Stimulated activated CD4-positive, alpha-beta T cell treated with anti-CD3 and anti-CD28 coated beads, Interleukin-4, amount 100 ng/mL, for 1 hour (primary cell): ENCODE measurements at regions not wholly inside any gene's neighbourhood (a gene's known extent, or its start where the extent isn't known, plus 50 kb on each side); places are given as distances from the start of the nearest gene placed in this dataset.

Experiments used
- DNase-seq: peaks from one replicate; pipeline ENCODE4 v3.0.0-alpha.2; 2020

GRCh38 chr1:39109644-39110043 lies 83.5 kb downstream of the NDUFS5 start:
- DNase-seq = no peak

DNA sequence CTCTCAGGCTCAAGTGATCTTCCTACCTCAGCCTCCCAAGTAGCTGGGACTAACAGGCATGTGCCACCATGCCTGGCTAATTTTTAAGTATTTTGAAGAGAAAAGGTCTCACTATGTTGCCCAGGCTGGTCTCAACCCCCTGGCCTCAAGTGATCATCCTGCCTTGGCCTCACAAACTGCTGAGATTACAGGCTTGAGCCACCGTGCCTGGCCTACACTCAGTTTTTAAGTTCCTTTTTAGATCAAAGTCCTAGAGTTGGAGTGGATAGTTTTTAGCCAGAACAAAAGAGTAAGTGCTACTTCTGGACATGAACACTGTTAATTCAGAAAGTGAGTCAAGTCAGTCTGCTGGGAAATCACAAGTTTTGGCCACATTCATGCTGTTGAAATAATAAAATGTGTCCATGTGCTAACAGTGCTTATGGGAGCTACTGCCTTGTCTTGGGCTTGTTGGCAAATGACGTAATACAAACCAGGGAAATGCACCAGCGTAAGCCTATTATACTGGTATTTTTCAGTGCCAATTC lies 84.2 kb downstream of the NDUFS5 start:
- no peak for DNase-seq

DNA sequence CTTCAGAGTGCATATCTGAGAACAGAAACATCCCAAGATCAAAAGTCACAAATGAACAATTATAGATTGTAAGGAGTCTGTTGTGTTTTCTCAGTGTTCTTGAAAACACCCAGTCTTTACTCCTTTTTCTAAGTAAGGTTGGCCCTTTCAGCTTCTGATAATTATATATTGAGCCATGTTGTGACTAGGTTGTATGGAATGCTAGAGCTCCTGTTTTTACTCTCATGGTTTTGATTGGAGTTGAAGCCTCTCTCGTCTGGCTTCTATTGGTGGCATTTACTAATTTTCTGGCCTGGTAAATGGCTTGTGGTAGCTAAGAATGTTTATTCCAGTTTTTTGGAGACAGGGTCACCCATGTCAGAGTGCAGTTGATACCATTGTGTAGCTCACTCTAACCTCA lies 84.7 kb downstream of the NDUFS5 start:
- no peak for DNase-seq

DNA sequence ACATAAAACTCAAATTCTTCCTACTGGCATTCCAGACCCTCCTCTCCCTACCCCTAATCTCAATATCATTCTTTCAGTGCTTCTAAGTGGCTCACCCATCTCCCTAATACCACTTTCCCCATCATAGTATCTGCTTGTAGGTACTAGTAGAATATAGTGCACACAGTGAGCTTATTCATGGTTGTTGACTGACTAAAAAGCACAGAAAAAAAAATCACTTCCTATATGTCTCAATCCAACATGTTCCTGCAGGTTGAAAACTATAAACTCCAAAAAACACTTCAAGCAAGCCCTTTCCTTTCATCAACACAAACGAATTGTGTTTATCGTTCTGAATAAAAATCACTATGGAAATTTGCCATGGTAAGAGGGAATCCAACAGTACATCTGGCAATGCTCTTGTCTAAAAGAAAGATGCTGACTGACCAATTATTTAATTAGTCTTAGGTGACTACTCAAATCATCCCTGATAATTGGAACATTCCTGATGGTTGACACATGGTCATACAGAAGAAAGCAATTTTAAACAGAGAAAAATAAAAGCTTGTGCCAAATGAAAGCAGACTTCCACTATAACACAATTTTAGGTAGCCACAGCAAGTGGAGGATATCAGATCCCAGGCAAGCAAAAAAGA lies 87.1 kb downstream of the NDUFS5 start:
- no peak for DNase-seq

DNA sequence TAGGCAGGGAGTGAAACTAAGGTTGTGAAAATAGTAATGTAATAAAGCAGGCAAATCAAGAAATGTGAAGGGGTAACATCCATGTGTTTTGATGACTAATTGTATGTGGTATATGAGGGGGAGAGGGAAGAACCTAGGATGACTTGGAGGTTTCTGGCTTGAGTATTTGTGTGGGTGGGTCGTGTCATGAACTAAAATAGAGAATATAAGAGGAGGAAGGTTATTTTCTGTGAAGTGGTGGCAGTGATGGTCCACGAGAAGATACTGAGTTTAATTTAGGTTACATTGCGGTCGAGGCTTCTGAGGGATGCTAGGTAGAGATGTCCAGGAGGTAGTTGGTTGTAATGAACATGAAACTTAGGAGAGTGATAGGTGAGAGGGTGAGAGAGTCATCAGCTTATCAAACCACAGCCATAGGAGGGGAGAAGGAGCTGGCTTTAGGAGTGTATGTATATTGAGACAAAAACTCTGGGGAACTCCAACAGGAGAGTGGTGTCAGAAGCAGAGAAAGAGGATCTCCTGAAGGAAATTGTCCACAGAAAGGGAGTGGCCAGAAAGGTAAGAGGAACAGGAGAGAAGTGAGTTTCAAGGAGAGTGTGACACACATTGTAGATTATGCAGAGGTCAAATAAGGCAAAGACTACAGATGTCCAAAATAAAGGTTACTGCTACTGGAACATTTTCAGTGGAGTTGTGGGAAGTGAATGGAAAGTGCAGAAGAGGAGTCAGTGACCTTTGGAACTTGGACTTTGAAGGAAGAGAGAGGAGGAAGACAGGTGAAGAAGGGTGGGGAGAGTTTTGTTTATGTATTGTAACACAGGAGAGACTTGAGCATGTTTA lies 89.0 kb upstream of the MACF1 start:
- DNase-seq = no peak

DNA sequence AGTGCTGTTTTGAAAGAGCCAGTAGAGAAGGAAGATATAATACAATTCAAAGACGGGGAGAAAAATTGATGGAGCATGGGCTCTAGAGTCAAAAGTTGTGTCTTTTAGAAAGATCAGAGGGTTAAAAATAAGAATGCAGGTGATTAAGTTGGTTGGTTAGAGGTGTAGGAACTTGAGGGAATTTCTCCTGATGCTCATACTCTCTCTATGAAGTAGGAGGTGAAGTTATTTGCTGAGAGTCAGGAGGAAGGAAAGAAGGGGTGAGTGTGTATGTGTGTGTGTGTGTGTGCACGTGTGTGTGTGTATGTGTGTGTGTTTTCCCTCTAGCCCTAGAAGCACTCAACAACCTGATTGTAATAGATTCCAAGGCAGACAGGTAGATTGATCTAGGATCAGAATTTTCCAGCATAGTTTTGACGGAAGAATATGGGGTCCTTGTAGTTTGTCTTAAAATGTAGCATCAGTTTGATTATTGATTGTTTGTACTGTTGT lies 88.3 kb upstream of the MACF1 start:
- no peak for DNase-seq

DNA sequence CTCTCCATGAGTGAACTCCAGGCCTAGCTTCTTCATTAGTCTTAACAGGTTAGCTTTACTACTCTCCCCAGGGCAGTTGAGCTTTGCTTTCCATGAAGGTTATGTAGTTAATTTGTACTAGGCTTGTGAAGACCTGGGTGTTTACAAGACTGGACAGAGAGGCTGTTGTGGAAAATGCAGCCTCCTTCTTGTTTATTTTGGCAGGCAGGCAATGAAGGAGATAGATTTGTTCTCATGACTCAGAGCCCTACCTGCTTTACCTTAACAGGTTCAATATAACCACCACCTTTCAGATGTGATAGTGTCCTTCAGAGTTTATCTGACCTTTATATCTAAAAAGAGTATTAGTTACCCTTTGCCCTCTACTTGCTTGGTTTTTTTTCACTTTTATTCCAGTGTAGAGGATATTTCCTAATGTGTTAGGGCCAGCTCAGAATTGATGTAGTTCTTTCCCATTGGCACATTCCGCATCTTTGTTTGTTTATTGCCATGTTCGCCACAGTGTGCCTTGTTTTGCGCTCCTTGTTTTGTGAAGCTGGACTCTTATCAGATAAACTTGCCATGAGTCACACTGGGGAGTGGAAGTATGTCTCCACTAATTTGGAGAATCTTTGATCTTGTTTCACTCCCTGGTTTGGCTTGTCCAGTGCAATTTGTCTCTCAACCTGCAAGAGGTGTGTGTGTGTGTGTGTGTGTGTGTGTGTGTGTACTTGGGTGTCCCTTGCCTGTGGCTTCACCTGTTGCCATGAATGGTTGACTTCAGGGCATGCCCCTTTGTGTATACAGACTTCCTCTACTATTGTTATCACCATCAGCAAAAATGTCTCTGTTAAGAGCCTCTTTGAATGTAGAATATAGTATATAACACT lies 87.4 kb upstream of the MACF1 start:
- no peak for DNase-seq

DNA sequence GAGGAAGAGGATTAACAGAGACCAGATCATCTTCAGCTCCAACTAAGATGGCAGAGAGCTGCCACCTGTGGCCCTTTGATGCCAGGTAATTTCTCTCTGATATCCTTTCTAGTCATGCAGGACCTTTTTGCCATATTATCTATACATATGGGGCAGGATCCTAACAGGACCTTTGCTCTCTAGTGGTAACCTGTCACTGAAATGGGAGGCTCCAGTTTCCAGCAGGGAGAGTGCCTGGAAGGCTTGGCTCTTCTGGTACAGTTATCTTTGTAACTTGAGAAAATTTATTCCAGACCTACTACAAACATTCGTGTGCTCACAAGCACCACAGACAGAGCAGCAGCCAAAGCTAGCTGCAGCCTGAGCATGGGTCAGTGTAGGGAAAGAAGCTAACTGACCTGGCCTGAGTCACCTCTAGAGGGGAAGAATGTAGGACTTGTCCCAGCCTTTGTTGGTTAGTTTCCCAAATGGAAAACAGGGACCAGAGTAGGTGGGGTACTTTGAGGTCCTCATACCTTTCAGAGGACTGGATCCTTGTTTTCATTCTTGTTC lies 86.5 kb upstream of the MACF1 start:
- DNase-seq = no peak

DNA sequence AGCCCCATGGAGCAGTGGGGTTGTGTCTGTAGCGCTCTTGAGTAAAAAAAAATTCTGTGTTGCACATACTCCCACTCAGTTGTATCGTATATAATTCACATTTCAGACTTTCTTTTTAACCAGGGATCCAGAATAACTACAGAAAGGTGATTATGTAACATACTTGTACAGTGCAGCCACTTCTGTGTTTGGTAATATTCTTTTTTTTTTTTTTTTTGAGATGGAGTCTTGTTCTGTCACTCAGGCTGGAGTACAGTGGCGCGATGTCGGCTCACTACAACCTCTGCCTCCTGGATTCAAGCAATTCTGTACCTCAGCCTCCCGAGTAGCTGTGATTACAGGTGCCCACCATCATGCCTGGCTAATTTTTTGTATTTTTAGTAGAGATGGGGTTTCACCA lies 82.4 kb upstream of the MACF1 start:
- no peak for DNase-seq

GRCh38 chr1:39124282-39124681 lies 80.2 kb upstream of the MACF1 start:
- DNase-seq = no peak

DNA sequence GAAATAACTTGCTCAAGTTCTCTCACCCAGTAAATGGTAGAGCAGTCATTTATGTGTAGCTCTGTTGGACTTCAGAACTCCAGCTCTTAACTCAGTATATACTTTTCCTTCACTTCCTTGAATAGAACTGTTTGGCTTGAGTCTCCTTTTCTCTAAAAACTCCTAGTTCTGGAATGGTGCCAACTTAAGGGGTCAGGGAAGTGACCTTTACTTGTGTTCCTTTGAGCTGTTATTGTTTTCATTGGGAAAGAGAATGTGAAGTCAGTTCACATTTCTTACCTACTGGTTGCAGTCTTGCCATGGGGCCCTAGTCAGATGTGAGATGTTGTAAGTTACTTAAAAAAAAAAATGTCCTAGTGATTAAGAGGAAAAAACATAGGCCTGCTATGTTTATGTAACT lies 77.0 kb upstream of the MACF1 start:
- DNase-seq = no peak

GRCh38 chr1:39128126-39128525 lies 76.4 kb upstream of the MACF1 start:
- DNase-seq = no peak

- DNase-seq = no peak
These were observed 75.5 kb upstream of the MACF1 start for GRCh38 chr1:39128959-39129358.

- no peak for DNase-seq
These were observed 75.0 kb upstream of the MACF1 start for GRCh38 chr1:39129514-39129913.

GRCh38 chr1:39130325-39130724 lies 74.2 kb upstream of the MACF1 start:
- no peak for DNase-seq

GRCh38 chr1:39131940-39132339 lies 72.6 kb upstream of the MACF1 start:
- no peak for DNase-seq

GRCh38 chr1:39132505-39133339 lies 71.8 kb upstream of the MACF1 start:
- DNase-seq = no peak

- DNase-seq = no peak
These were observed 71.2 kb upstream of the MACF1 start for GRCh38 chr1:39133340-39133684.

DNA sequence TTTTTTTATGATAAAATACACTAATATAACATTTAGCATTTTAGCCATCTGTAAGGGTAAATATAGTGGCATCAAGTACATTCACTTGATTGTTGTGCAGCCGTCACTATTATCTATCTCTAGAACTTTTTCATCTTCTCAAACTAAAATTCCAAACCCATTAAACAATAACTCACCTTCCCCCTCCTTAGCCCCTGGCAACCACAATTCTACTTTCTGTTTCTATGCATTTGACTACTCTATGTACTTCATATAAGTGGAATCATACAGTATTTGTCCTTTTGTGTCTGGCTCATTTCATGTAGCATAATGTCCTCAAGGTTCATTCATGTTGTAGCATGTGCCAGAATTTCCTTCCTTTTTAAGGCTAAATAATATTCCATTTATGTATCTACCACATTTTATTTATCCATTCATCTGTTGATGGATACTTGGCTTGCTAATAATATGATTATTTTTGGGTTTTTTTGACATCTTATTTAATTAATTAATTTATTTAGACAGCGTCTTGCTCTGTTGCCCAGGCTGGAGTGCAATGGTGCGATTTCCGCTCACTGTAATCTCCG lies 69.6 kb upstream of the MACF1 start:
- DNase-seq = no peak

DNA sequence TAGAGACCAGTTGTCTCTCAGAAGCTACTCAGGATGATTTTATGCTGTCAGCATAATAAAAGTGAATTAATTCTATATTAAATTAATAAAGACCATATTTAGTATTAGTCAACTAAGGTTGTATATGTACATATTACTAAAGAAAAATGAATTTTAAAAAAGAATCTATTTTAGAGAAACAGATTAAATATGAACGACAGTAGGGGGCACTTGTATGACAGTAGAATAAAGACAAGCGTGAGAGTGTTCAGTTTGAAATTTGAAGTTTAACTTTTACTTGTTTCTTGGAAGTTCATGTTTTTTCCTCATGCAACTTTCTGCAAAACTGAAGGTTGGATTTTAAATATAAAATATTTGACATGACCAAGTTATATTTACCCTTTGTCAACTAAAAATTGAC lies 67.9 kb upstream of the MACF1 start:
- no peak for DNase-seq

- no peak for DNase-seq
These were observed 64.7 kb upstream of the MACF1 start for GRCh38 chr1:39139723-39140360.
